ENCODE measurements at regions not wholly inside any gene's neighbourhood (a gene's known extent, or its start where the extent isn't known, plus 50 kb on each side); places are given as distances from the start of the nearest gene placed in this dataset.
A peak's percentile ranks its signal among the peaks of the same experiment; 100 is the strongest.
"Not testable (repeated sequence)": the region's sequence is repeated elsewhere in the genome, so short reads cannot be mapped to it uniquely, and the experiment has no call there.

GRCh38 chr17:47060005-47060404, 81.0 kb upstream of the RPRML start:
- peaks cover 26% of the 10 kb centered on the region; the same call in 1 of the 2 replicates for H3K79me2 ChIP-seq (ENCODE audit: insufficient read depth)
- H4K20me1 ChIP-seq (ENCODE audit: insufficient read depth); H3K27ac ChIP-seq (ENCODE audit: low read depth in 2 of 2, low read length in 1 of 2); H3K4me3 ChIP-seq (ENCODE audit: low read depth in 2 of 2, low read length in 1 of 2); DNase-seq; H2AFZ ChIP-seq (ENCODE audit: low read depth); H3K9me3 ChIP-seq; H3F3A ChIP-seq (replicated peaks; ENCODE audit: insufficient read depth); H3K4me1 ChIP-seq (ENCODE audit: control insufficient read depth in 1 of 2, insufficient read depth in 2 of 2, low read depth in 1 of 2, low read length in 1 of 2); H3K9me2 ChIP-seq; POLR2A ChIA-PET; H3K9ac ChIP-seq; H3K4me2 ChIP-seq; H3K27me3 ChIP-seq (ENCODE audit: insufficient read depth): not testable (repeated sequence)
- WGBS (ENCODE audit: low lambda C conversion rate): 95% methylated on average over 10 of the region's 10 CpGs
- CTCF ChIA-PET: interaction anchor here (0.6 kb wide), 1 partner anchor 1019 kb away, joined by 4 read pairs; no protein-coding TSS in a partner anchor
- peaks cover 9 to 37% of the 10 kb centered on the region in 2 experiments for H3K36me3 ChIP-seq (replicated peaks in 1 of 2; ENCODE audit: control insufficient read depth in 1 of 2, insufficient read depth in 2 of 2, low read length in 1 of 2)

GRCh38 chr17:47057830-47058229, 78.8 kb upstream of the RPRML start:
- no peaks in the 10 kb centered on the region; a peak in 1 of 4 replicates for H3K4me1 ChIP-seq (ENCODE audit: control insufficient read depth in 1 of 2, insufficient read depth in 2 of 2, low read depth in 1 of 2, low read length in 1 of 2)
- DNase-seq: peak; percentile 41
- H3K27me3 ChIP-seq (ENCODE audit: insufficient read depth): no peaks in the 10 kb centered on the region
- no peak overlapping the region for H3K9ac ChIP-seq
- no peak for TF ChIP-seq JUND (IDR thresholded peaks at IDR 0.05)
- TF ChIP-seq NFIC (IDR thresholded peaks at IDR 0.05; ENCODE audit: borderline replicate concordance): no peak
- no peak for TF ChIP-seq NRF1 (IDR thresholded peaks at IDR 0.05; ENCODE audit: low read depth, low read length)
- no peak for TF ChIP-seq TEAD4 (IDR thresholded peaks at IDR 0.05; ENCODE audit: borderline replicate concordance, insufficient read depth)
- WGBS (ENCODE audit: low lambda C conversion rate): 71% methylated on average over 5 of the region's 5 CpGs
- no peaks in the 10 kb centered on the region for H3K9me2 ChIP-seq
- H3F3A ChIP-seq (replicated peaks; ENCODE audit: insufficient read depth): no peaks in the 10 kb centered on the region
- ChIA-PET POLR2A (no interaction called here), CTCF (interaction anchor here (1.3 kb wide), 1 partner anchor 20 kb away, joined by 3 read pairs; no protein-coding TSS in a partner anchor)
- H4K20me1 ChIP-seq (ENCODE audit: insufficient read depth): no peaks in the 10 kb centered on the region
- no peaks in the 10 kb centered on the region for H3K9me3 ChIP-seq
- H3K36me3 ChIP-seq (replicated peaks in 1 of 2; ENCODE audit: control insufficient read depth in 1 of 2, insufficient read depth in 2 of 2, low read length in 1 of 2): peaks cover 20 to 38% of the 10 kb centered on the region in 2 experiments
- no peak overlapping the region for H3K27ac ChIP-seq (ENCODE audit: low read depth in 2 of 2, low read length in 1 of 2)
- H2AFZ ChIP-seq (ENCODE audit: low read depth): no peak overlapping the region
- H3K79me2 ChIP-seq (ENCODE audit: insufficient read depth): peaks cover 12% of the 10 kb centered on the region; the same call in 1 of the 2 replicates
- H3K4me2 ChIP-seq: no peak overlapping the region
- no peak overlapping the region for H3K4me3 ChIP-seq (ENCODE audit: low read depth in 2 of 2, low read length in 1 of 2)

DNA sequence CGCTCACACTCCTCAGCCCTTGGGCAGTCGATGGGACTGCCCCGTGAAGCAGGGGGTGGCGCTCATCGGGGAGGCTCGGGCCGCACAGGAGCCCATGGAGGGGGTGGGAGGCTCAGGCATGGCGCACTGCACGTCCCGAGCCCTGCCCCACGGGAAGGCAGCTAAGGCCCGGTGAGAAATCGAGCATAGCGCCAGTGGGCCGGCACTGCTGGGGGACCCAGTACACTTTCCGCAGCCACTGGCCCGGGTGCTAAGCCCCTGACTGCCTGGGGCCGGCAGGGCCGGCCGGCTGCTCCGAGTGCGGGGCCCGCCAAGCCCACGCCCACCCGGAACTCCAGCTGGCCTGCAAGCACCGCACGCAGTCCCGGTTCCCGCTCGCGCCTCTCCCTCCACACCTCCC, 78.2 kb upstream of the RPRML start:
- H3K9ac ChIP-seq; H4K20me1 ChIP-seq (ENCODE audit: insufficient read depth); H3K9me2 ChIP-seq; H3K4me1 ChIP-seq (ENCODE audit: control insufficient read depth in 1 of 2, insufficient read depth in 2 of 2, low read depth in 1 of 2, low read length in 1 of 2); H3K9me3 ChIP-seq; H3K27ac ChIP-seq (ENCODE audit: low read depth in 2 of 2, low read length in 1 of 2); H3K4me3 ChIP-seq (ENCODE audit: low read depth in 2 of 2, low read length in 1 of 2); H3F3A ChIP-seq (replicated peaks; ENCODE audit: insufficient read depth); POLR2A ChIA-PET; H3K27me3 ChIP-seq (ENCODE audit: insufficient read depth); H2AFZ ChIP-seq (ENCODE audit: low read depth); H3K4me2 ChIP-seq; DNase-seq: not testable (repeated sequence)
- CTCF ChIA-PET: interaction anchor here (1.3 kb wide), 1 partner anchor 21 kb away, joined by 3 read pairs; no protein-coding TSS in a partner anchor
- H3K79me2 ChIP-seq (ENCODE audit: insufficient read depth): peaks cover 10% of the 10 kb centered on the region; the same call in 1 of the 2 replicates
- H3K36me3 ChIP-seq (replicated peaks in 1 of 2; ENCODE audit: control insufficient read depth in 1 of 2, insufficient read depth in 2 of 2, low read length in 1 of 2): peaks cover 20 to 37% of the 10 kb centered on the region in 2 experiments
- 97% methylated on average over 25 of the region's 31 CpGs for WGBS (ENCODE audit: low lambda C conversion rate)

- H3K9ac ChIP-seq; H2AFZ ChIP-seq (ENCODE audit: low read depth); H4K20me1 ChIP-seq (ENCODE audit: insufficient read depth); H3K4me1 ChIP-seq (ENCODE audit: control insufficient read depth in 1 of 2, insufficient read depth in 2 of 2, low read depth in 1 of 2, low read length in 1 of 2); H3K9me2 ChIP-seq; CTCF ChIA-PET; H3K79me2 ChIP-seq (ENCODE audit: insufficient read depth); H3K27ac ChIP-seq (ENCODE audit: low read depth in 2 of 2, low read length in 1 of 2); H3F3A ChIP-seq (replicated peaks; ENCODE audit: insufficient read depth); POLR2A ChIA-PET; DNase-seq; H3K27me3 ChIP-seq (ENCODE audit: insufficient read depth); H3K9me3 ChIP-seq; H3K4me3 ChIP-seq (ENCODE audit: low read depth in 2 of 2, low read length in 1 of 2); H3K4me2 ChIP-seq: not testable (repeated sequence)
- peaks cover 20 to 34% of the 10 kb centered on the region in 2 experiments for H3K36me3 ChIP-seq (replicated peaks in 1 of 2; ENCODE audit: control insufficient read depth in 1 of 2, insufficient read depth in 2 of 2, low read length in 1 of 2)
- 93% methylated on average over 9 of the region's 9 CpGs for WGBS (ENCODE audit: low lambda C conversion rate)
These were observed 77.6 kb upstream of the RPRML start for GRCh38 chr17:47056687-47057086.

Measured in SK-N-SH (cell line).